Hepatocyte (in vitro differentiated cells): ENCODE measurements at regions not wholly inside any gene's neighbourhood (a gene's known extent, or its start where the extent isn't known, plus 50 kb on each side); places are given as distances from the start of the nearest gene placed in this dataset.
"Not testable (repeated sequence)": the region's sequence is repeated elsewhere in the genome, so short reads cannot be mapped to it uniquely, and the experiment has no call there.

Source experiments
- DNase-seq: peaks from one replicate; pipeline ENCODE4 v3.0.0-alpha.2; 2016; ENCODE audit warnings: low spot score
- H2AFZ ChIP-seq: fragments of 200-600 bp; sonication (generic); 2 replicates; pipeline ENCODE4 v1.6.0; 2016; ENCODE audit warnings: antibody characterized with exemption, mild to moderate bottlenecking
- H3K27ac ChIP-seq: fragments of 200-600 bp; sonication (generic); 2 replicates; pipeline ENCODE4 v1.5.1; 2016; ENCODE audit warnings: mild to moderate bottlenecking
- H3K27me3 ChIP-seq: fragments of 200-600 bp; sonication (generic); 2 replicates; pipeline ENCODE4 v1.6.1; 2016
- H3K36me3 ChIP-seq: fragments of 200-600 bp; sonication (generic); replicated peaks from 2 replicates; pipeline ENCODE4 v1.5.1; 2016; ENCODE audit warnings: low read depth; ENCODE audit not compliant: insufficient read depth
- H3K4me1 ChIP-seq: fragments of 200-600 bp; sonication (generic); 2 replicates; pipeline ENCODE4 v1.5.1; 2016; ENCODE audit warnings: mild to moderate bottlenecking, moderate library complexity; ENCODE audit not compliant: insufficient read depth
- H3K4me2 ChIP-seq: fragments of 200-600 bp; sonication (generic); 2 replicates; pipeline ENCODE4 v1.6.0; 2016
- H3K4me3 ChIP-seq: fragments of 200-600 bp; sonication (generic); 2 replicates; pipeline ENCODE4 v1.5.1; 2016; ENCODE audit warnings: mild to moderate bottlenecking
- H3K79me2 ChIP-seq: fragments of 200-600 bp; sonication (generic); 2 replicates; pipeline ENCODE4 v1.6.0; 2017; ENCODE audit warnings: mild to moderate bottlenecking
- H3K9me2 ChIP-seq: fragments of 200-600 bp; sonication (generic); replicated peaks from 2 replicates; pipeline ENCODE4 v1.6.0; 2017; ENCODE audit warnings: mild to moderate bottlenecking; ENCODE audit not compliant: insufficient read depth
- H3K9me3 ChIP-seq: fragments of 200-600 bp; sonication (generic); 2 replicates; pipeline ENCODE4 v1.5.1; 2016; ENCODE audit warnings: low read depth, mild to moderate bottlenecking
- H4K20me1 ChIP-seq: fragments of 200-600 bp; sonication (generic); 2 replicates; pipeline ENCODE4 v1.6.0; 2016; ENCODE audit warnings: mild to moderate bottlenecking; ENCODE audit not compliant: insufficient read depth, poor library complexity, severe bottlenecking
- EZH2 ChIP-seq: fragments of 200-600 bp; sonication (generic); IDR thresholded peaks from 2 replicates; pipeline ENCODE4 v1.6.1; 2016; ENCODE audit warnings: antibody characterized with exemption, mild to moderate bottlenecking, borderline replicate concordance
- EZH2phosphoT487 ChIP-seq: fragments of 200-600 bp; sonication (generic); IDR thresholded peaks from one replicate; pipeline ENCODE4 v1.6.1; 2018; ENCODE audit warnings: antibody characterized with exemption, mild to moderate bottlenecking, low read depth, moderate library complexity; ENCODE audit not compliant: unreplicated experiment, severe bottlenecking
- WGBS: methylation state at CpG from one replicate; pipeline ENCODE4 v1.1.6; 2016; ENCODE audit warnings: low lambda C conversion rate; ENCODE audit errors: missing lambda C conversion rate; 5-methylcytosine and 5-hydroxymethylcytosine counted together
- TF ChIP-seq, protein P1 (sequence below): fragments of 200-600 bp; sonication (generic); IDR thresholded peaks from 2 replicates; pipeline ENCODE4 v1.5.1; 2016; ENCODE audit warnings: antibody characterized with exemption, mild to moderate bottlenecking; ENCODE audit not compliant: poor library complexity

DNA sequence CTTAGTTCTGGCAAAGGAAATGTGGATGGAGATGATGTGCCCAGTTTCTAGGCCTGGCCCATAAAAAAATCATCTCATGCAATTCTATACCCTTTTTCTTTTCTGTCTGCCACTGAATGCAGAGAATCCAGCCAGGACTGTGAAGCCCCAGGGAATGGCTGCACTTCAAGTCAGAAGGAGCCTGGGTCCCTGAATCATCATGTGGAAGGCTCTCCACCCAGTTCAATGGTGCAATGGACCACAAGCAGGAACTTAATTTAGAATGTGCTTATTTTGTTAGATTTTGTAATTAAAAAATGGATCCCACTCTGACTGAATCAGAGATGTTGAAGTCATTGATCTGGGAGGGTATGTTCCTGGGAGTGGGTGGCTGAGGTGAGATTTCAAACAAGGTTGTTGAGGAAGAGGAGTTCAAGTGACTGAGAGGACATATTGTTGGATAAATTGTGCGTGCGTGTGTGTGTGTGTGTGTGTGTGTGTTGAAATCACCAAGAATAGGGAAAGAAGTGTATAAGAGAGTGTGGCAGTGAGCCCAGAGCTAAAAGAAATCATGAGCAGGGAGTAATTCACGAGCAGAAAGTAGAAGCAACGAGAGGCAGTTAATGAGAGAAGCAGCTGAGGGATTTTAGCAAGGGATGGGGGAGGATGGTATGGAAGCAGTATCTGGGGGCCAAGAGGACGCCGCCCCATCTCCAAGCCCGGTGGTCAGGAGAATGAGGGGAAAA, 125.4 kb downstream of the TMX1 start:
- no peak overlapping the region for H3K4me3 ChIP-seq
- 84% methylated on average over 7 of the region's 7 CpGs for WGBS
- DNase-seq: no peak

DNA sequence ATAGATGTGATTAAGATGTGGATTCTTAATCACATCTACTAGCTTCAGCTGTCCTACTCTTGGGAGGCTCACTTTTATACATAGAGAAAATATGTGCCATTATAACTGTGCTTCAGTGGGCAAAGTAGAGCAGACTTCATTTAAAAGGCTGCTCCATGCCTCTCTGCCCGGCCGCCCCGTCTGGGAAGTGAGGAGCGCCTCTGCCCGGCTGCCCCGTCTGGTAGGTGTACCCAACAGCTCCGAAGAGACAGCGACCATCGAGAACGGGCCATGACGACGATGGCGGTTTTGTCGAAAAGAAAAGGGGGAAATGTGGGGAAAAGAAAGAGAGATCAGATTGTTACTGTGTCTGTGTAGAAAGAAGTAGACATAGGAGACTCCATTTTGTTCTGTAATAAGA, 126.4 kb downstream of the TMX1 start:
- peak overlapping the region; percentile 43 for H3K27ac ChIP-seq
- 95% methylated on average over 14 of the region's 14 CpGs for WGBS
- H3K36me3 ChIP-seq, H3K27me3 ChIP-seq, DNase-seq, H3K79me2 ChIP-seq, H3K9me2 ChIP-seq, H3K4me1 ChIP-seq, H2AFZ ChIP-seq, H3K9me3 ChIP-seq, H4K20me1 ChIP-seq, H3K4me3 ChIP-seq, H3K4me2 ChIP-seq: not testable (repeated sequence)

More for the DNA sequence above, 125.4 kb downstream of the TMX1 start:
- H3K36me3 ChIP-seq: no peaks in the 10 kb centered on the region
- no peak overlapping the region for H2AFZ ChIP-seq
- no peak overlapping the region for H3K27ac ChIP-seq
- no peaks in the 10 kb centered on the region for H4K20me1 ChIP-seq
- H3K9me3 ChIP-seq: no peaks in the 10 kb centered on the region
- TF ChIP-seq EZH2 (no peak), EZH2phosphoT487 (no peak)
- TF ChIP-seq, protein P1, sequence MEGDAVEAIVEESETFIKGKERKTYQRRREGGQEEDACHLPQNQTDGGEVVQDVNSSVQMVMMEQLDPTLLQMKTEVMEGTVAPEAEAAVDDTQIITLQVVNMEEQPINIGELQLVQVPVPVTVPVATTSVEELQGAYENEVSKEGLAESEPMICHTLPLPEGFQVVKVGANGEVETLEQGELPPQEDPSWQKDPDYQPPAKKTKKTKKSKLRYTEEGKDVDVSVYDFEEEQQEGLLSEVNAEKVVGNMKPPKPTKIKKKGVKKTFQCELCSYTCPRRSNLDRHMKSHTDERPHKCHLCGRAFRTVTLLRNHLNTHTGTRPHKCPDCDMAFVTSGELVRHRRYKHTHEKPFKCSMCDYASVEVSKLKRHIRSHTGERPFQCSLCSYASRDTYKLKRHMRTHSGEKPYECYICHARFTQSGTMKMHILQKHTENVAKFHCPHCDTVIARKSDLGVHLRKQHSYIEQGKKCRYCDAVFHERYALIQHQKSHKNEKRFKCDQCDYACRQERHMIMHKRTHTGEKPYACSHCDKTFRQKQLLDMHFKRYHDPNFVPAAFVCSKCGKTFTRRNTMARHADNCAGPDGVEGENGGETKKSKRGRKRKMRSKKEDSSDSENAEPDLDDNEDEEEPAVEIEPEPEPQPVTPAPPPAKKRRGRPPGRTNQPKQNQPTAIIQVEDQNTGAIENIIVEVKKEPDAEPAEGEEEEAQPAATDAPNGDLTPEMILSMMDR: no peak
- no peak overlapping the region for H3K4me2 ChIP-seq
- no peaks in the 10 kb centered on the region for H3K79me2 ChIP-seq
- H3K4me1 ChIP-seq: peaks cover 5% of the 10 kb centered on the region
- no peaks in the 10 kb centered on the region for H3K9me2 ChIP-seq
- no peaks in the 10 kb centered on the region for H3K27me3 ChIP-seq

DNA sequence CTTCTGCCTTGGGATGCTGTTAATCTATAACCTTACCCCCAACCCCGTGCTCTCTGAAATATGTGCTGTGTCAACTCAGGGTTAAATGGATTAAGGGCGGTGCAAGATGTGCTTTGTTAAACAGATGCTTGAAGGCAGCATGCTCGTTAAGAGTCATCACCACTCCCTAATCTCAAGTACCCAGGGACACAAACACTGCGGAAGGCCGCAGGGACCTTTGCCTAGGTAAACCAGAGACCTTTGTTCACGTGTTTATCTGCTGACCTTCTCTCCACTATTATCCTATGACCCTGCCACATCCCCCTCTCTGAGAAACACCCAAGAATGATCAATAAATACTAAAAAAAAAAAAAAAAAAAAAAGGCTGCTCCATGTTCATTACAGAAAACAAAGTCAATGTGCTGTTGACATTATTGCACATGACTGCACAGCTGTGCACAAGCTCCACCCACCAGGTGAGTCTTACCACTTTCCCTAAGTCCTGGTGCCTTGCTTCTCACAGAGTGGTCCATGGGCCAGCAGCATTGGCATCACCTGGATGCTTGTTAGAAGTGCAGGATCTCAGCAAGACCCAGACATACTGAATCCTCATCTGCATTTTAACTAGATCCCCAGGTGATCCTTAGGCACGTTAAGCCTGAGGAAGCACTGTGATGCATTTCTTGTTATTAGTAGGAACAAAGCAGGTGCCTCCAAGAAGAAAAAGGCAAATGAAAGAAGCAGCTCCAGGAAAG, 127.0 kb downstream of the TMX1 start:
- not testable (repeated sequence) for H3K4me1 ChIP-seq, H2AFZ ChIP-seq, H3K4me2 ChIP-seq, H3K9me3 ChIP-seq, H3K9me2 ChIP-seq, H3K4me3 ChIP-seq, H3K36me3 ChIP-seq, H4K20me1 ChIP-seq, H3K27me3 ChIP-seq, H3K79me2 ChIP-seq
- WGBS: 37% methylated on average over 7 of the region's 7 CpGs
- H3K27ac ChIP-seq: peak overlapping the region; percentile 65
- DNase-seq: peak; percentile 58

DNA sequence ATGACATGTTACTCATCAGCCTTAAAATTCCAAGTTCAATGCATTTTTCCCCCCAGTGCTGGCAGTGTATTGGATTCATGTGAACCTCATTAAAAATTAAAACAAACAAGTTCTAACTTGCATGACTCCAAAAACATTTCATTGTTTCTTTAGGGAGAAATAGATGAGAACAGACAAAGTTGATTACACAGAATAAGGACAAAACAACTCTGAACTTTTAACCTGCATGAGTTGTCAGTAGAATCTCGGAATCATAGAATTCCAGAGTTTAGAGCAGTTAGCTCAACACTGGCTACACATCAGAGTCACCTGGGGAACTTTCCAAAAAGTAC, 127.5 kb downstream of the TMX1 start:
- H3K4me2 ChIP-seq: no peak overlapping the region
- 41% methylated on average over 1 of the region's 1 CpG for WGBS
- no peak overlapping the region for H3K4me3 ChIP-seq
- peak overlapping the region; percentile 65 for H3K27ac ChIP-seq
- no peak for DNase-seq
- H3K4me1 ChIP-seq: peaks cover 5% of the 10 kb centered on the region
- no peaks in the 10 kb centered on the region for H3K27me3 ChIP-seq
- H3K9me2 ChIP-seq: no peaks in the 10 kb centered on the region
- H3K36me3 ChIP-seq: no peaks in the 10 kb centered on the region
- H3K9me3 ChIP-seq: no peaks in the 10 kb centered on the region
- H3K79me2 ChIP-seq: no peaks in the 10 kb centered on the region
- no peak for TF ChIP-seq EZH2phosphoT487
- TF ChIP-seq EZH2: no peak
- TF ChIP-seq, protein P1: no peak
- H2AFZ ChIP-seq: no peak overlapping the region
- H4K20me1 ChIP-seq: no peaks in the 10 kb centered on the region
